CD4-positive, CD25-positive, alpha-beta regulatory T cell (primary cell): ENCODE measurements at regions not wholly inside any gene's neighbourhood (a gene's known extent, or its start where the extent isn't known, plus 50 kb on each side); places are given as distances from the start of the nearest gene placed in this dataset.

ENCODE experiments used
- ATAC-seq, 2 donors: fragments of 150-1000 bp; cut with Tn5 transposase; one replicate each; pipeline ENCODE4 v1.10.0; 2021; ENCODE audit warnings: low read depth in 2 of 2, moderate number of reproducible peaks in 2 of 2, moderate library complexity in 1 of 2
- DNase-seq, 3 donors: peaks; one replicate each; pipeline versions ENCODE4 v3.0.0 to v3.0.0-alpha.2; 2012 to 2022; ENCODE audit warnings: mixed read lengths in 1 of 3
- H3K27ac ChIP-seq: one replicate; pipeline ENCODE4 v1.7.0; 2013; ENCODE audit warnings: mild to moderate bottlenecking, low read length; ENCODE audit not compliant: insufficient read depth, poor library complexity, severe bottlenecking
- H3K27me3 ChIP-seq: one replicate; pipeline ENCODE4 v1.7.0; 2013; ENCODE audit warnings: low read length; ENCODE audit not compliant: control insufficient read depth, insufficient read depth
- H3K36me3 ChIP-seq: one replicate; pipeline ENCODE4 v1.7.0; 2013; ENCODE audit warnings: mild to moderate bottlenecking, low read length, moderate library complexity; ENCODE audit not compliant: control insufficient read depth, insufficient read depth
- H3K4me1 ChIP-seq: 2 replicates; pipeline ENCODE4 v1.7.0; 2013; ENCODE audit warnings: mild to moderate bottlenecking, low read length; ENCODE audit not compliant: insufficient read depth, control insufficient read depth, poor library complexity, severe bottlenecking
- H3K4me3 ChIP-seq: one replicate; pipeline ENCODE4 v1.7.0; 2013; ENCODE audit warnings: low read depth, mild to moderate bottlenecking, low read length, moderate library complexity
- H3K9me3 ChIP-seq, 2 experiments: 1 replicate in 1 of 2; 2 replicates in 1 of 2; pipeline ENCODE4 v1.7.0; 2013; ENCODE audit warnings: low read length in 2 of 2, mild to moderate bottlenecking in 1 of 2, moderate library complexity in 1 of 2; ENCODE audit not compliant: control insufficient read depth in 2 of 2
- H3K27ac Mint-ChIP-seq, 3 donors: one replicate each; pipeline ENCODE4 v1.8.0; 2020 to 2022; ENCODE audit warnings: mild to moderate bottlenecking in 3 of 3, mixed read lengths in 3 of 3, moderate library complexity in 2 of 3
- H3K27me3 Mint-ChIP-seq: one replicate; pipeline ENCODE4 v1.8.0; 2022; ENCODE audit warnings: mild to moderate bottlenecking, mixed read lengths
- H3K36me3 Mint-ChIP-seq: one replicate; pipeline ENCODE4 v1.8.0; 2020; ENCODE audit warnings: mixed read lengths
- H3K4me1 Mint-ChIP-seq, 4 donors: one replicate each; pipeline ENCODE4 v1.8.0; 2020 to 2022; ENCODE audit warnings: mixed read lengths in 4 of 4, mild to moderate bottlenecking in 1 of 4
- H3K4me3 Mint-ChIP-seq, 4 donors: one replicate each; pipeline ENCODE4 v1.8.0; 2020 to 2022; ENCODE audit warnings: mild to moderate bottlenecking in 4 of 4, mixed read lengths in 4 of 4, moderate library complexity in 3 of 4
- H3K9me3 Mint-ChIP-seq, 7 donors: one replicate each; pipeline ENCODE4 v1.8.0; 2020 to 2022; ENCODE audit warnings: mixed read lengths in 7 of 7, mild to moderate bottlenecking in 3 of 7, moderate library complexity in 2 of 7

DNA sequence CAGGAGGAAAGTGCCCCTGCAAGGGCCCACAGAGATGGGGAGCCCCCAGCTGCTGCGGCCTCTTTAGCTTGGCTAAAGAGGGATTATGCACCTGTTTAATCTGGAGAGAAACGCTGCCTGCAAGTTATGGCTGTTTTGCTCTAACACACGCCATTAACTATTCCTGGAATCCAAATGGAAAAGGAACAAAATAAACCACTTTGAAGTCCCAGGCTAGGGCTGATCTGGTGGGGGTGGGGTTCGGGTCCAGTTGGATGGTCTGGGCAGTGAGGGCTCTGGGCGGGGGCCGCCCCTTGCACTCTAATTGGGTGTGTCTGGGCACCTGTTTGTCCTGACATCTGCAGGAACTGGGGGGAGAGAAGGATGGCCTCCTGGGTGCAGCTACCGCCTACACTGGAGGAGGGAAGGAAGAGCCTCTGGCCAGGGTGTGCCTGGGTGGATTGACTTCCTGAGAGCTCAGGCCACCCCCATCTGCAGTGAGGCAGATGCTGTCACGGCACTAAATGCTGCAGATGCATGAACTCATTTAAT lies 300.6 kb downstream of the ZEB1 start:
- Mint-ChIP-seq H3K4me1 (peaks cover 0 to 2% (median 0%) of the 10 kb centered on the region in 4 donors), H3K27me3 (peaks cover 4% of the 10 kb centered on the region), H3K9me3 (peaks cover 0 to 8% (median 4%) of the 10 kb centered on the region in 7 donors), H3K4me3 (no peak overlapping the region), H3K36me3 (no peaks in the 10 kb centered on the region), H3K27ac (no peak overlapping the region)
- no peaks in the 10 kb centered on the region for H3K36me3 ChIP-seq
- H3K9me3 ChIP-seq: peaks cover 0 to 4% of the 10 kb centered on the region in 2 experiments
- H3K4me1 ChIP-seq: no peaks in the 10 kb centered on the region
- no peak for DNase-seq
- no peak for ATAC-seq
- no peak overlapping the region for H3K4me3 ChIP-seq
- no peak overlapping the region for H3K27ac ChIP-seq
- no peaks in the 10 kb centered on the region for H3K27me3 ChIP-seq

DNA sequence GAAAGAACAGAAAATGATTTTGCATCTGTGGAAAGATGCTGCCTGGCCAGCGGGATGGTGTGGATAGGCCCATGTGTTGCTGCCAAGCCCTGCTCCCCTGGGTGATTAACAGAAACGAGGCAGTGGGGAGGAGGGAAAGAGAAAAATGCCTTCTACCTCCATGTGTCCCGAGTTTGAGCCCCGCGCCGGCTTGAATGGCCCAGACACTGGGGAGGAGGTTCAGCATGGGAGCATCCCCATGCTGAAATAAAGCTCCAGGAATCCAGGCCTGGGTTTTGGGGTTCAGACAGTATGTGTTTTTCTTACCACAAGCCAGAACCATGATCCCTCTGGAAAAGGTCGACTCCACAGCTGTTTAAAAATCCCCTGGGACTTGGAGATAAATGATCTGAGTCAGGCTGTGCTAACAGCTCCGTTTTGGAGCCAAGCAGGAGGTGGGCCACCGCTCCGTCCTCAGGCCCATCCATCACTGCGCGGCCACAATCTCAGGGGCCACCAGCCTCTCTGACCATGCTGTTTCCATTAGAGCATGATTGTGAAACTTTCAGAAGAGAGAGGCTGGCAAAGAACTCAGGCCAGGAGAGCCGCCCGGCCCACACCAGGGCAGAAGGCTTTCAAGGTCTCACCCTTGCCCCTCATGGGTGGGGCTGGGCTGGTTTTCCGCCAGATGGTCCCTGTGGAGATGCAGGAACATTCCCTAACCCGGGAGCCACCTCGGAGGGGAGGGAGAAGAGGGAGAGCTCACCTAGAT lies 299.7 kb downstream of the ZEB1 start:
- no peak overlapping the region for H3K27ac ChIP-seq
- ATAC-seq: no peak

DNA sequence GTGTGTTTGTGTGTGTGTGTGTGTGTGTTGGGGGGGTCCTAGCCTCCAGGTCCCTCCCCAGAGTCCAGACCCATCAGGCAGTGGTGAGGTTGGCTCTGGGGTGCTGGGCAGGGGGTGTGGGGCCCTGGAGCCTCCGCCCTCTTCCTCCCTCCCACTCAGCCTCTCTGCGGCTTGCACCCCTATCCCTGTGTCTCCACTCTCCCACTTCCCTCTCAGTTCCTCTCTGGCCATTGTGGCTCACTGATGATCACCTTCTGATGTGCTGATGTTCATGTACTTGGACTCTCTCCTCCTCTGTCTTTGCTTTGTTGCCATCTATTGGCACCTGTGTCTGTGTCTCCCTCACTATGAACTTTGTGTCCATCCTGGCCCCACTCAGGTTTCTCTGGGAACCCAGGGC lies 298.7 kb downstream of the ZEB1 start:
- DNase-seq (no peak), ATAC-seq (no peak)
- H3K4me3 ChIP-seq: no peak overlapping the region
- H3K36me3 ChIP-seq: no peaks in the 10 kb centered on the region
- H3K4me1 Mint-ChIP-seq: peaks cover 0 to 2% (median 0%) of the 10 kb centered on the region in 4 donors
- no peak overlapping the region for H3K4me3 Mint-ChIP-seq
- H3K36me3 Mint-ChIP-seq: no peaks in the 10 kb centered on the region
- no peaks in the 10 kb centered on the region for H3K27me3 ChIP-seq
- no peak overlapping the region for H3K27ac Mint-ChIP-seq
- no peaks in the 10 kb centered on the region for H3K4me1 ChIP-seq
- peaks cover 12% of the 10 kb centered on the region for H3K27me3 Mint-ChIP-seq
- peaks cover 0 to 6% (median 1%) of the 10 kb centered on the region in 7 donors for H3K9me3 Mint-ChIP-seq
- H3K27ac ChIP-seq: no peak overlapping the region
- H3K9me3 ChIP-seq: no peaks in the 10 kb centered on the region

More for the DNA sequence above, 299.7 kb downstream of the ZEB1 start:
- no peak for DNase-seq
- Mint-ChIP-seq H3K9me3 (peaks cover 0 to 5% (median 1%) of the 10 kb centered on the region in 7 donors), H3K4me3 (no peak overlapping the region), H3K27me3 (peaks cover 8% of the 10 kb centered on the region), H3K4me1 (peaks cover 0 to 2% (median 0%) of the 10 kb centered on the region in 4 donors), H3K36me3 (no peaks in the 10 kb centered on the region), H3K27ac (no peak overlapping the region)
- no peaks in the 10 kb centered on the region for H3K36me3 ChIP-seq
- H3K27me3 ChIP-seq: no peaks in the 10 kb centered on the region
- H3K9me3 ChIP-seq: no peaks in the 10 kb centered on the region
- no peak overlapping the region for H3K4me3 ChIP-seq
- H3K4me1 ChIP-seq: no peaks in the 10 kb centered on the region

DNA sequence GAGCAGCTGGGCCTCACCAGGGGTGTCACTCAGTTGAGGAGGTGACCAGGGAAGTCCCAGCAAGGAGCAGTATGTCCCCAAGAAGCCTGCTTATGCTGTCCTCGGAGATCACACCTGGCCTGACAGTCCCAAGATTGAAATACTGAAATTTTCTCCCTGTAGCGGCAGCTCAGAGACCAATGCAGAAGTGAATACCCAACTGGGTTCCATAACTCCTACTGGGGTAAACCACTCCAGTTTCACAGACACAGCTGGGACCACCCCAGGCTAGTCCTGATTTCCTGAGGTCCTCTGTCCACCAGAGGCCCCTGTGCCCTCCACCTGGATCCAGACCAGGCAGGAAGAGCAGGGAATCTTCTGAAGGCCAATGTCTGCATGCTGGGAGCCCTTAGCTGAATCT lies 298.1 kb downstream of the ZEB1 start:
- Histone ChIP-seq H3K27me3 (no peaks in the 10 kb centered on the region), H3K4me1 (no peaks in the 10 kb centered on the region), H3K4me3 (no peak overlapping the region), H3K36me3 (no peaks in the 10 kb centered on the region), H3K9me3 (no peaks in the 10 kb centered on the region), H3K27ac (no peak overlapping the region)
- H3K4me1 Mint-ChIP-seq: peaks cover 0 to 2% (median 0%) of the 10 kb centered on the region in 4 donors
- H3K27me3 Mint-ChIP-seq: peaks cover 12% of the 10 kb centered on the region
- H3K4me3 Mint-ChIP-seq: no peak overlapping the region
- no peaks in the 10 kb centered on the region for H3K36me3 Mint-ChIP-seq
- peaks cover 0 to 6% (median 1%) of the 10 kb centered on the region in 7 donors for H3K9me3 Mint-ChIP-seq
- ATAC-seq: no peak
- no peak for DNase-seq
- H3K27ac Mint-ChIP-seq: no peak overlapping the region

DNA sequence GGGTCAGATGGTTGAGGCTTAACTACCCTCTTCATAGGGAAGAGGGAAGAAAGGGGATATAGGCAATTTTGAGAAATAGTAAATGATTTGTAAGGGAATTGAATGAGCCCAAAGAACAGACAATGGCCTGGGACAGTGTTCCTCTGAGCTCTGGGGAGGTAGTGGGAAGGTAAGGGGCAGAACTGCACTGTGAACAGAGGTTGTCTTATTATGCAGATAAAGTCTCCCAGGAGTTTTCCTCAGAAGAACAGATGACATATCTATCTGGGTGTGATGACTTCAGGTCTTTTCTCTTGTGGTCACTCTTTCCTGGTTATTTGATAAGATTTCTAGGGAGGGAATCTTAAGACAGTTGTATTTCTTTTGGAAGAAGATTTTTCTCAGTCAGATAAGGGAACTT lies 296.1 kb downstream of the ZEB1 start:
- no peaks in the 10 kb centered on the region for H3K36me3 ChIP-seq
- H3K27ac ChIP-seq: no peak overlapping the region
- no peak overlapping the region for H3K4me3 ChIP-seq
- no peaks in the 10 kb centered on the region for H3K27me3 ChIP-seq
- H3K4me1 Mint-ChIP-seq: peaks cover 0 to 2% (median 0%) of the 10 kb centered on the region in 4 donors
- peak overlapping the region in 1 of 3 donors; percentile 57 for H3K27ac Mint-ChIP-seq
- H3K36me3 Mint-ChIP-seq: no peaks in the 10 kb centered on the region
- ATAC-seq (no peak), DNase-seq (no peak)
- no peak overlapping the region for H3K4me3 Mint-ChIP-seq
- peaks cover 0 to 9% (median 0%) of the 10 kb centered on the region in 7 donors for H3K9me3 Mint-ChIP-seq
- peaks cover 19% of the 10 kb centered on the region for H3K27me3 Mint-ChIP-seq
- no peaks in the 10 kb centered on the region for H3K9me3 ChIP-seq
- H3K4me1 ChIP-seq: no peaks in the 10 kb centered on the region

DNA sequence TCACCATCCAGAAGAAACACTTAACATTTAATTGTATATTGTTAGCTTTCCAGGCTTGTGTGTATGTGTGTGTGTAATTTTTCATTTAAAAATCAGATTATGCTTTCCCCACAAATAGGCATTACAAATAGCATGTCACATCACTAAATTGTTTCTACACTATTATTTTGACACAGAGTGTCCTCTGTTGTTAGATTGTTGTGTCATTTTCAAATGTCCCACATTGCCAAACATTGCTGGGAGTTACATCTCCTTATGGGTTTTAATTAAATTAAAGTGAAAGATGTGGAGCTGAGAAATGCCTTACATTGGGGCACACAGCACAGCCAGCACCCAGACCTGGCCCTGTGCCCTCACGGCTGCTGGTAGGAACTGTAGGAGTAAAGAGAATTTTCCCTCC lies 295.6 kb downstream of the ZEB1 start:
- peaks cover 0 to 9% (median 0%) of the 10 kb centered on the region in 7 donors for H3K9me3 Mint-ChIP-seq
- peak overlapping the region in 1 of 3 donors; percentile 57 for H3K27ac Mint-ChIP-seq
- no peak overlapping the region for H3K4me3 ChIP-seq
- H3K36me3 ChIP-seq: no peaks in the 10 kb centered on the region
- H3K4me1 Mint-ChIP-seq: peaks cover 0 to 2% (median 0%) of the 10 kb centered on the region in 4 donors
- no peaks in the 10 kb centered on the region for H3K27me3 ChIP-seq
- H3K27me3 Mint-ChIP-seq: peaks cover 19% of the 10 kb centered on the region
- no peak overlapping the region for H3K27ac ChIP-seq
- H3K9me3 ChIP-seq: peaks cover 0 to 1% of the 10 kb centered on the region in 2 experiments
- H3K36me3 Mint-ChIP-seq: no peaks in the 10 kb centered on the region
- ATAC-seq (no peak), DNase-seq (no peak)
- H3K4me1 ChIP-seq: no peaks in the 10 kb centered on the region
- H3K4me3 Mint-ChIP-seq: no peak overlapping the region

DNA sequence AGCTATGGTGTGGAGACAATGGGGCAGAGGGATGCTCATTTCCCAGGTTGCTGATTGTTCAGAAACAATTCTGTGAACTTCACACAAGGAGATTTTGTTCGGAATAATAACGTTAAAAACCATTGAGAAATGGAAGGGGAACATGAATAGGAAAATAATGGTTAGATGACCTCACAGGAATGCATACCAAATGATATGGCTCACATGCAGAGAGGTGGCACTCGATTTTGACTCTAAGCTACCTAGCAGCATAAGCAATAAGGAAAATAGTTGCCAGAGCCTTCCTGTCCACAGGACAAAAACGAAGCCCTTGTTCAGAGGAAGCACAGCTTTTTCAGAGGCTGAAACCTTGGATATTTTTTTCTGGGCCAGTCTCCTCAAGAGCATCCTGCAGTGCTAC lies 293.1 kb downstream of the ZEB1 start:
- no peak overlapping the region for H3K4me3 ChIP-seq
- no peaks in the 10 kb centered on the region for H3K36me3 ChIP-seq
- Mint-ChIP-seq H3K36me3 (no peaks in the 10 kb centered on the region), H3K27me3 (peaks cover 19% of the 10 kb centered on the region), H3K4me3 (no peak overlapping the region), H3K9me3 (peaks cover 0 to 6% (median 0%) of the 10 kb centered on the region in 7 donors), H3K4me1 (peaks cover 0 to 2% (median 0%) of the 10 kb centered on the region in 4 donors), H3K27ac (no peak overlapping the region)
- H3K4me1 ChIP-seq: no peaks in the 10 kb centered on the region
- ATAC-seq (no peak), DNase-seq (no peak)
- peaks cover under 1% of the 10 kb centered on the region for H3K27me3 ChIP-seq
- H3K27ac ChIP-seq: no peak overlapping the region
- peaks cover 0 to 2% of the 10 kb centered on the region in 2 experiments for H3K9me3 ChIP-seq

DNA sequence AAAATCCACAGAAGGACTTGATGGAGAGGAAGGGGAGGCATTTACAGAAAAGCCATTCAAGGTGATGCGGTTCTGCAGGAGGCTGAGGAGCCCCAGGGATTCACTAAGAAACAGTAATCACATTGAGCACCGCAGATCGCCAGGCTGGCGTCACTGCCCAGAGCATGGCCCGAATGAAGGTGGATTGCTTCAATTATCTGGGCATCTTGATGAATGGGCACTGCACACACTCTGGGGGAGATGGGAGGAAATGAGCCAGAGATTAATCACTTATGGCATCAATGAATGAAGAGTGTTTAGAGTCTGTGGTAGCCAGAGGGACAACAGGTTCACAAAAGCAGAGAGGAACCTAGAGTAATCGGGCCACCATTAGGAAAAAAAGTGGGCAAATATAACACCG lies 292.1 kb downstream of the ZEB1 start:
- H3K27me3 Mint-ChIP-seq: peaks cover 19% of the 10 kb centered on the region
- Histone ChIP-seq H3K27ac (no peak overlapping the region), H3K4me1 (no peaks in the 10 kb centered on the region), H3K9me3 (peaks cover 0 to 2% of the 10 kb centered on the region in 2 experiments), H3K4me3 (no peak overlapping the region), H3K27me3 (peaks cover 4% of the 10 kb centered on the region), H3K36me3 (no peaks in the 10 kb centered on the region)
- no peaks in the 10 kb centered on the region for H3K4me1 Mint-ChIP-seq
- no peak overlapping the region for H3K27ac Mint-ChIP-seq
- peaks cover 0 to 6% (median 0%) of the 10 kb centered on the region in 7 donors for H3K9me3 Mint-ChIP-seq
- ATAC-seq (no peak), DNase-seq (no peak)
- H3K4me3 Mint-ChIP-seq: no peak overlapping the region
- no peaks in the 10 kb centered on the region for H3K36me3 Mint-ChIP-seq
